Activated CD4-positive, alpha-beta T cell treated with anti-CD3 and anti-CD28 coated beads for 24 hours (primary cell): ENCODE measurements at regions not wholly inside any gene's neighbourhood (a gene's known extent, or its start where the extent isn't known, plus 50 kb on each side); places are given as distances from the start of the nearest gene placed in this dataset.
"Not testable (repeated sequence)": the region's sequence is repeated elsewhere in the genome, so short reads cannot be mapped to it uniquely, and the experiment has no call there.

Experiments used
- DNase-seq, 2 donors: peaks; one replicate each; pipeline ENCODE4 v3.0.0-alpha.2; 2020; ENCODE audit warnings: low read depth in 2 of 2

GRCh38 chr10:42187501-42188195 is 450.7 kb downstream of the ZNF33B start:
- not testable (repeated sequence) for DNase-seq

DNA sequence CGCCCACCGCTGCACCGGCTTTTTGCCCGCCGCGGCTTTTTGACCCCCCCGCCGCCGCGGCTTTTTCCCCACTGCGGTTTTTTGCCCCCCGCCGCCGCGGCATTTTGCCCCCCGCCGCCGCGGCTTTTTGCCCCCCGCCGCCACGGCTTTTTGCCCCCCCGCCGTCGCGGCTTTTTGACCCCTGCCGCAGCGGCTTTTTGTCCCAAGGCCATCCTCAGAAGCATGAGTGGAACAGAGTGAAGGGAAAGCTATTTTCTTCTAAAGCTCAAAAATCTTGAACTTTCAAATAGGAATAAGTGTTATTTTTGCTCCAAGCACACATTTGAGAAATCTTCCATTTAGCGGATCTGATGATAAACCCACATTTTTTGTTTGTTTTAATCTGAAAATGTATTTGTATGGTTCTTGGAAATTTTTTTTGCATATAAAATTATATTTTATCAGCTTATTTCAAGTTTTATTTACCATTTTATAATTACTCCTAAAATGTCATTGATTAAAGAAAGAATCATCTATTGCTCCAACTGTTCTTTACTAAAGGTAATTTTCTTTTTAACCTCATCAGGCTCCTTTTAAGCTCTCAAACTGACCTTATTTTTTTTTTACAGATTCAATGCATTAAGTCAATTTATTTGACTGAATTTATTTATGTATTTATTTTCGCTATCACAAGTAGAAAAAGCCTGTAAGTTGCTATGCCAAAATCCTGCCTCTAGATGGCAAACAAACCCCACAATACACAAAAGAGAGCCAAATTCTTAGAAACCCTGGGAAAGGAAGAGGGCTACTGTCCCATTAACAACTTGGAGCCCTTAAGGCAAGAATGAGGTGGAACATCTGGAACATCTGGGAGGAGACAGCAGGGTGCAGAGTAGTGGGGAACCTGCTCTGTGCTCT is 460.3 kb downstream of the ZNF33B start:
- not testable (repeated sequence) for DNase-seq

GRCh38 chr10:42177077-42177792 is 461.1 kb downstream of the ZNF33B start:
- DNase-seq: no peak

DNA sequence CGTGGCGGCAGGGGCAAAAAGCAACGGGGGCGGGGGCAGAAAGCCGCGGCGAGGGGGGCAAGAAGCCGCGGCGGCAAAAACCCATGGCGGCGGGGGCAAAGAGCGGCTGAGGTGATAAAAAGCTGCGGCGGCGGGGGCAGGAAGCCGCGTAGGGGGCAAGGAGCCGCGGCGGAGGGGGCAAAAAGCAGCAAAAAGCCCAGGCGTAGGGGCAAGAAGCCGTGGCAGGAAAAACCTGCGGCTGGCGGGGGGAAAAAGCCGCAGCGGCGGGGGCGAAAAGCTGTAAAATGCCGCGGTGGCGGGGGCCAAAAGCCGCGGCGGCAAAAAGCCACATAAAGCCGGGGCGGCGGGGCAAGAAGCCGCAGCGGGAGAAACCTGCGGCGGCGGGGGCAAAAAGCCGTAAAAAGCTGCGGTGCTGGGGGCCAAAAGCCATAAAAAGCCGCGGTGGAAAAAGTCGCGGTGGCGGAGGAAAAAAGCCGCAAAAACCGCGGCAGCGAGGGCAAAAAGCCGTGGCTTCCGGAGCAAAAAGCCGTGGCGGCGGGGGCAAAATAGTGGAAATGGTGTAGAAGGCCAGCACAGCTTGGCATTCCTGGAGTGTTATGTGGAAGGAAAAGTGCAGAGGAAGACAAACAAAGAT is 487.8 kb downstream of the ZNF33B start:
- DNase-seq: no peak

GRCh38 chr10:42149722-42150427 is 488.5 kb downstream of the ZNF33B start:
- no peak for DNase-seq

DNA sequence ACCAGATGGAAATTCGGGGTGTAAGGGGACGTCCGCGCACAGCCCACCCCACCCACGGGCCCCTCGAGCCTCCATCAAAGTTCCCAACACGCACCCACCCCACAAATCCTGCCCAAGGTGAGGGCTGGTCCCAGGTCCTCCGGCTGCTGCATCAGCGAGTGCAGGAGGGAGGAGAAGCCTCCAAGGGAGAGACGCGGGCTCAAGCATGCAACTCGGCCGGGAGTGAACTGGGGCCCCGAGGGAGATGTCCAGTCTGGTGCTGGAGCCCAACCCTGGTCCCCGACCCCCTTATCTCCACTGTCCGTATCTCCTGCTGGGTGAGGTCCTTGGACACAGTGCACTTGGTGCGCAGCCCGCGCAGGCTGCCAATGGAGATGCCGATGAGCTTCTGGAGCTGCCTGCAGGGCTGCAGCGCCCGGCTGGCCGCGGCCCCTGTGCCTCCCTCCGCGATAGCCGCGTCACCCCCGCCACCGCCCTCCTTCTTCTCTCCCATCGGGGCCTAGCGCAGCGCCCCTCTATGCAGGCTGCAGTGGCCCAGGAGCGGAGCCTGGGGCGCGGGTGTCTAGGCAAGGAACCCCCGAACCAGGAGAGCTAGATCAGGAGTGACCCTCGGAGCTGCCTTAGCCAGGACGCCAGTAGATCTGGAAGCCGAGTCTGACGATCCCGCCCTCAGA is 489.2 kb downstream of the ZNF33B start:
- DNase-seq: no peak

GRCh38 chr10:42146165-42146564 is 492.2 kb downstream of the ZNF33B start:
- not testable (repeated sequence) for DNase-seq

- DNase-seq: not testable (repeated sequence)
Measured at GRCh38 chr10:42138023-42138422, 500.3 kb downstream of the ZNF33B start.

DNA sequence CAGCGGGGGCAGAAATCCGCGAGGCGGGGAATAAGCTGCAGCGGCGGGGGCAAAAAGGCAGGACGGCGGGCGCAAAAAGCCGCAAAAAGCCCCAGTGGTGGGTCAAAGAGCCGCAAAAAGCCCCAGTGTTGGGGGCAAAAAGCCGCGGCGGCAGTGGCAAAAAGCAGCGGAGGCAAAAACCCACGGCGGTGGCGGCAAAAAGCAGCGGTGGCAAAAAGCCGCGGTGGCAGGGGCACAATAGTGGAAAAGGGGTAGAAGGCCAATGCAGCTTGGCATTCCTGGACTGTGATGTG is 525.3 kb downstream of the ZNF33B start:
- DNase-seq: no peak

- DNase-seq: no peak
Measured at GRCh38 chr10:42112331-42113157, 525.8 kb downstream of the ZNF33B start.

- DNase-seq: no peak
Measured at GRCh38 chr10:42111661-42112330, 526.6 kb downstream of the ZNF33B start.

DNA sequence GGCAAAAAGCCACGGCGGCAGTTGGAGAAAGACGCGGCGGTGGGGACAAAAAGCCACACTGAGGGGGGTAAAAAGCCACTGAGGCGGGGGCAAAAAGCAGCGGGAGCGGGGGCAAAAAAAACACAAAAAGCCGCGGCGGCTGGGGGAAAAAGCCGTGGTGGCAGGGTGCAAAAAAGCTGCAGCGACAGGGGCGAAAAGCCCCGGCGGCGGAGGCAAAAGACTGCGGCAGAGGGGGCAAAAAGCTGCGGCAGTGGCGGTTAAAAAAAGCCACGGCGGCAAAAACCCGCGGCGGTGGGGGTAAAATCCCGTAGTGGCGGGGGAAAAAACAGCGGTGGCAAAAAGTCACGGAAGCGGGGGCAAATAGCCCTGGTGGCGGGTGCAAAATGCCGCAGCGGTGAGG is 527.3 kb downstream of the ZNF33B start:
- no peak for DNase-seq
